GM10248 (cell line): ENCODE measurements at regions not wholly inside any gene's neighbourhood (a gene's known extent, or its start where the extent isn't known, plus 50 kb on each side); places are given as distances from the start of the nearest gene placed in this dataset.

Experiments
- CTCF ChIA-PET: fragments of 300-600 bp; sonication (Branson Sonifier 250); formaldehyde crosslinking; extraction: SDS; loops from one replicate; lab custom pipeline; 2021; ENCODE audit warnings: antibody characterized with exemption; lab: Yijun Ruan, JAX
- POLR2A ChIA-PET: fragments of 350-650 bp; sonication (Branson Sonifier 250); formaldehyde crosslinking; extraction: SDS; loops from one replicate; lab custom pipeline; 2020; ENCODE audit warnings: antibody characterized with exemption; lab: Yijun Ruan, JAX
- DNase-seq: peaks from one replicate; pipeline ENCODE4 v3.0.0; 2012; ENCODE audit errors: extremely low spot score
- CTCF ChIP-seq: IDR thresholded peaks from 2 replicates; pipeline ENCODE4 v1.5.1; 2012; ENCODE audit warnings: mild to moderate bottlenecking, low read depth; ENCODE audit errors: extremely low read depth, missing control alignments, control extremely low read depth

GRCh38 chr2:10209406-10209935, 86.9 kb downstream of the RRM2 start:
- POLR2A ChIA-PET = no interaction called here
- CTCF ChIA-PET = no interaction called here
- no peak for DNase-seq
- no peak for TF ChIP-seq CTCF

- ChIA-PET CTCF (no interaction called here), POLR2A (no interaction called here)
- no peak for TF ChIP-seq CTCF
- DNase-seq = no peak
Observed at GRCh38 chr2:10210336-10210735, 87.8 kb downstream of the RRM2 start.

GRCh38 chr2:10211844-10212422, 89.4 kb downstream of the RRM2 start:
- CTCF ChIA-PET = no interaction called here
- TF ChIP-seq CTCF = no peak
- DNase-seq = no peak

GRCh38 chr2:10212827-10213226, 89.9 kb upstream of the HPCAL1 start:
- ChIA-PET CTCF (no interaction called here), POLR2A (no interaction called here)
- no peak for DNase-seq

More at GRCh38 chr2:10211844-10212422, 89.4 kb downstream of the RRM2 start:
- POLR2A ChIA-PET = no interaction called here

GRCh38 chr2:10214179-10214578, 88.5 kb upstream of the HPCAL1 start:
- TF ChIP-seq CTCF = no peak
- DNase-seq = no peak
- CTCF ChIA-PET = no interaction called here
- POLR2A ChIA-PET = no interaction called here

More at GRCh38 chr2:10212827-10213226, 89.9 kb upstream of the HPCAL1 start:
- no peak for TF ChIP-seq CTCF

- ChIA-PET CTCF (no interaction called here), POLR2A (no interaction called here)
- no peak for TF ChIP-seq CTCF
- DNase-seq = no peak
Observed at GRCh38 chr2:10215393-10215935, 87.2 kb upstream of the HPCAL1 start.
